ENCODE measurements at regions not wholly inside any gene's neighbourhood (a gene's known extent, or its start where the extent isn't known, plus 50 kb on each side); places are given as distances from the start of the nearest gene placed in this dataset.

DNA sequence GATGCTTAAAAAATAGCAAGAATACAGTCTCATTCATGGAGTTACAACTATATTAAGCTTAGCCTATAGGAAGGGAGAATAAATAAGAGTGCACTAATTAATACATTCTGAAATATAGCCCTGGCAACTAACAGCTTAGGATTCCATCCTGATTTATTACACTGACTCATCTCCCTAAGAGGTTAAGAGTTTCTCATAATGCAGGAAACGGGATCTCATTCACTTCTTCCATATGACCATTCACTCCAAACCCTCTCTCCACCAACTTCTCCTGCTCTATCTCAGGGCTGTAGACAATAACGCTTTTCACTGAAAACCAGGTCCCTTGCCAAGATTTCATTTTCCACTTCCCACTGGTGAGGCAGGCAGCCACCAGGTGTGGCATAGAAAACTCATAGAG lies 168.5 kb upstream of the PLD5 start:
- TF ChIP-seq POLR2AphosphoS5 (IDR thresholded peaks at IDR 0.05; ENCODE audit: low read depth, low read length) (no peak), TAF1 (IDR thresholded peaks at IDR 0.05; ENCODE audit: borderline replicate concordance, insufficient read depth, low read length) (no peak), FOXP2 (optimal IDR thresholded peaks at IDR 0.05; ENCODE audit: borderline replicate concordance, extremely low read depth, extremely low read length, insufficient read depth) (no peak), REST (IDR thresholded peaks at IDR 0.05; ENCODE audit: insufficient read depth in 1 of 2, low read depth in 2 of 2, low read length in 2 of 2) (no peak), SIN3A (IDR thresholded peaks at IDR 0.05; ENCODE audit: borderline replicate concordance, insufficient read depth, low read length) (no peak)

- no peak for TF ChIP-seq TAF1 (IDR thresholded peaks at IDR 0.05; ENCODE audit: borderline replicate concordance, insufficient read depth, low read length)
- no peak for TF ChIP-seq FOXP2 (optimal IDR thresholded peaks at IDR 0.05; ENCODE audit: borderline replicate concordance, extremely low read depth, extremely low read length, insufficient read depth)
- no peak for TF ChIP-seq POLR2AphosphoS5 (IDR thresholded peaks at IDR 0.05; ENCODE audit: low read depth, low read length)
Measured at GRCh38 chr1:242691610-242691945, 167.1 kb upstream of the PLD5 start.

DNA sequence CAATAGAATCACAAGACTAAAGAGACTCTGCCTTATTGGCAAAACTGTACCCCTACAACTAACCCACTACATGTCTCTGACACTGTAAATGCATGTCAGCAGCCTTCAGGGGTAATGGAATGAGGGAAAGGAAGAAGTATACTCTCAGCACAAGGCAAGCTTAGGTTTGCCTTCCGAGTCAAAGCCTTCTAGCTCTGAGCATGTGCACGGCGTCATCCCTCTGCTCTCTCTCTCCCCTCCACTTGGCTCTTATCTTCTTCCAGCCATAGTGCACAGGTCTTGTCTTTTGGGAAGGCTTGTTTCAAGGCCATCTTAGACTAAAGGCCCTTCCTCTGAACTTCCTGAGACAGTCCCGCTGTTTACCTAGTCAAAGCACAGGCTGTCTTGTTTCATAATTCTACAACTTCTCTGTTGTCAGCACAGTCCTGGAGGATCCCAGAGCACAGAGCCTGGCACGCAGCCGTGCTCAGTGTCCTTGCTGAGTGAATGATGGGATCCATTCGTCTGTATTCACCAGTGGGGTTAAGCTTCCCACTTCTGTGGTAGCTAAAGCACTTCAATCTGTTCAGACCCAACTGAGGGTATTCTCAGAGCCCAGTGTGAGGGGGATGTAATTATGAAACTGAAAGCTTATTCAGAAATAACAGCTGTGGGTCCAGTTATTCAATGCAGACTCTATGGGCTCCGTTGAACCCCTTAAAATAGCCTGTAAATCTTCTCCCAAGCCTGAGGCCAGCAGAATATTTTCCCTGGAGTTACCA lies 166.5 kb upstream of the PLD5 start:
- TF ChIP-seq TAF1 (IDR thresholded peaks at IDR 0.05; ENCODE audit: borderline replicate concordance, insufficient read depth, low read length) (no peak), FOXP2 (optimal IDR thresholded peaks at IDR 0.05; ENCODE audit: borderline replicate concordance, extremely low read depth, extremely low read length, insufficient read depth) (no peak), SIN3A (IDR thresholded peaks at IDR 0.05; ENCODE audit: borderline replicate concordance, insufficient read depth, low read length) (no peak), POLR2AphosphoS5 (IDR thresholded peaks at IDR 0.05; ENCODE audit: low read depth, low read length) (no peak), REST (IDR thresholded peaks at IDR 0.05; ENCODE audit: insufficient read depth in 1 of 2, low read depth in 2 of 2, low read length in 2 of 2) (no peak)

DNA sequence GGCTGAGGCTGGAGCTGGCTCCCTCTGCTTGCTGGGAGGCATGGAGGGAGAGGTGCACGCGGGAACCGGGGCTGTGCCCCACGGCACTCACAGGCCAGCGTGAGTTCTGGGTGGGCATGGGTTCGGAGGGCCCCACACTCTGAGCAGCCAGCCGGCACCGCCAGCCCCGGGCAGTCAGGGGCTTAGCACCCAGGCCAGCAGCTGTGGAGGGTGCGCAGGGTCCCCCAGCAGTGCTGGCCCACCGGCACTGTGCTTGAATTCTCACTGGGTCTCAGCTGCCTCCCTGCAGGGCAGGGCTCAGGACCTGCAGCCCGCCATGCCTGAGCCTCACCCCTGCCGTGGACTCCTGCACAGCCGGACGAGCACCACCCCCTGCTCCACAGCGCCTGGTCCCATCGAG lies 164.9 kb upstream of the PLD5 start:
- TF ChIP-seq FOXP2 (optimal IDR thresholded peaks at IDR 0.05; ENCODE audit: borderline replicate concordance, extremely low read depth, extremely low read length, insufficient read depth) (no peak), SIN3A (IDR thresholded peaks at IDR 0.05; ENCODE audit: borderline replicate concordance, insufficient read depth, low read length) (no peak), POLR2AphosphoS5 (IDR thresholded peaks at IDR 0.05; ENCODE audit: low read depth, low read length) (no peak), TAF1 (IDR thresholded peaks at IDR 0.05; ENCODE audit: borderline replicate concordance, insufficient read depth, low read length) (no peak), REST (IDR thresholded peaks at IDR 0.05; ENCODE audit: insufficient read depth in 1 of 2, low read depth in 2 of 2, low read length in 2 of 2) (no peak)

DNA sequence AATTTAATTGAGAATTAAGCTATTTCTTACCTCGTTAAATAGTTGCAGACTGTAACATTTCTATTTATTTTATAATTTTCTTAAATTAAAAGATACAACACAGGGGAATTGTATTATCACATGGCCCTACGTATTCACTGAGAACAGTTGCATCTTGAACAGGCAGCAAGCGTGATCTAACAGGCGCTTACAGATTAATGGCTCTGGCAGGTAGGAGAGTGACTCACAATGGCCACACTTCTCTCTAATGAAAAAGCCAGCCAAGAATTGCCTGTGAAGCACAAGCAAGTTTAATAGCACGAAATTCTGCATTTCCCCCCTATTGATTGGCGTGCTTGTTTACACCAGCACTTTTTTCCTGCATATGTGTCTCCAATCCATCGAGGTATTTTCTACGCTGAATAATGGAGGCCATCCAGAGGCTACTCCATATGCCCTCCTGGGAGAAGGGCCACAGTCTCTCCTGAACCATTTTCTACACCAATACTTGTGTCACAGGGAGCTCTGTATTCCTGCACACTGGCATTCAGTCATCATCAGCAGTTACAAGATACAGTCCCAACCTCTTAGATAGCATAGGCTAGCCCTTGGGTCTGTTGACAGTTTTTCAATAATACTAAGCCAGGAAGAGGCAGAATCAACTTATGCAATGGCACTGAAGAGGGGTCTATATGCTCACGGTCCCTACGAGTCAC lies 150.6 kb upstream of the PLD5 start:
- no peak for TF ChIP-seq REST (IDR thresholded peaks at IDR 0.05; ENCODE audit: insufficient read depth in 1 of 2, low read depth in 2 of 2, low read length in 2 of 2)
- no peak for TF ChIP-seq POLR2AphosphoS5 (IDR thresholded peaks at IDR 0.05; ENCODE audit: low read depth, low read length)
- no peak for TF ChIP-seq SIN3A (IDR thresholded peaks at IDR 0.05; ENCODE audit: borderline replicate concordance, insufficient read depth, low read length)
- no peak for TF ChIP-seq FOXP2 (optimal IDR thresholded peaks at IDR 0.05; ENCODE audit: borderline replicate concordance, extremely low read depth, extremely low read length, insufficient read depth)
- no peak for TF ChIP-seq TAF1 (IDR thresholded peaks at IDR 0.05; ENCODE audit: borderline replicate concordance, insufficient read depth, low read length)
